GM23338 (cell line): ENCODE measurements at regions not wholly inside any gene's neighbourhood (a gene's known extent, or its start where the extent isn't known, plus 50 kb on each side); places are given as distances from the start of the nearest gene placed in this dataset.

Experiments used
- ATAC-seq: fragments of 200-7000 bp; cut with Tn5 transposase; 3 replicates; pipeline ENCODE4 v1.9.1; 2020
- DNase-seq: peaks from one replicate; pipeline ENCODE4 v3.0.0-alpha.2; 2015; ENCODE audit warnings: low spot score
- H2AFZ ChIP-seq: fragments of 200-600 bp; sonication (generic); 2 replicates; pipeline ENCODE4 v1.8.0; 2016; ENCODE audit warnings: antibody characterized with exemption, mild to moderate bottlenecking, moderate library complexity
- H3F3A ChIP-seq: fragments of 200-600 bp; sonication (generic); replicated peaks from 2 replicates; pipeline ENCODE4 v1.8.0; 2017; ENCODE audit warnings: antibody characterized with exemption, mixed run types, low read depth
- H3K27ac ChIP-seq: fragments of 200-600 bp; sonication (generic); 2 replicates; pipeline ENCODE4 v1.6.1; 2016; ENCODE audit warnings: low read depth
- H3K27me3 ChIP-seq: fragments of 200-600 bp; sonication (generic); 2 replicates; pipeline ENCODE4 v1.8.0; 2016; ENCODE audit warnings: mild to moderate bottlenecking, mixed run types, moderate library complexity; ENCODE audit not compliant: insufficient read depth
- H3K36me3 ChIP-seq: fragments of 200-600 bp; sonication (generic); 2 replicates; pipeline ENCODE4 v1.8.0; 2016; ENCODE audit warnings: mild to moderate bottlenecking; ENCODE audit not compliant: insufficient read depth
- H3K4me1 ChIP-seq: fragments of 200-600 bp; sonication (generic); 2 replicates; pipeline ENCODE4 v1.8.0; 2016; ENCODE audit warnings: mild to moderate bottlenecking, moderate library complexity; ENCODE audit not compliant: insufficient read depth
- H3K4me2 ChIP-seq: fragments of 200-600 bp; sonication (generic); 2 replicates; pipeline ENCODE4 v1.7.1; 2017; ENCODE audit warnings: mixed run types
- H3K4me3 ChIP-seq: fragments of 200-600 bp; sonication (generic); 2 replicates; pipeline ENCODE4 v1.6.1; 2016; ENCODE audit warnings: mixed run types
- H3K79me2 ChIP-seq: fragments of 200-600 bp; sonication (generic); replicated peaks from 2 replicates; pipeline ENCODE4 v1.8.0; 2017; ENCODE audit warnings: mild to moderate bottlenecking; ENCODE audit not compliant: insufficient read depth
- H3K9me2 ChIP-seq: fragments of 200-600 bp; sonication (generic); 2 replicates; pipeline ENCODE4 v1.8.0; 2017; ENCODE audit not compliant: insufficient read depth
- H4K20me1 ChIP-seq: fragments of 200-600 bp; sonication (generic); replicated peaks from 2 replicates; pipeline ENCODE4 v1.8.0; 2017; ENCODE audit warnings: mild to moderate bottlenecking; ENCODE audit not compliant: insufficient read depth
- H3K27ac Mint-ChIP-seq: 2 replicates; pipeline ENCODE4 v1.8.0; 2020; ENCODE audit warnings: inconsistent platforms, mild to moderate bottlenecking, moderate library complexity, mixed read lengths
- H3K27me3 Mint-ChIP-seq: 3 replicates; pipeline ENCODE4 v1.8.0; 2022; ENCODE audit warnings: low read depth, mild to moderate bottlenecking, moderate library complexity, mixed read lengths, inconsistent platforms; ENCODE audit not compliant: insufficient read depth, poor library complexity
- H3K36me3 Mint-ChIP-seq: 3 replicates; pipeline ENCODE4 v1.8.0; 2021; ENCODE audit warnings: low read depth, mild to moderate bottlenecking, inconsistent platforms, moderate library complexity, mixed read lengths
- H3K4me1 Mint-ChIP-seq: 3 replicates; pipeline ENCODE4 v1.8.0; 2020; ENCODE audit warnings: mild to moderate bottlenecking, inconsistent platforms, mixed read lengths
- H3K4me3 Mint-ChIP-seq: 3 replicates; pipeline ENCODE4 v1.8.0; 2021; ENCODE audit warnings: moderate library complexity, mild to moderate bottlenecking, inconsistent platforms, mixed read lengths
- H3K9me3 Mint-ChIP-seq: 3 replicates; pipeline ENCODE4 v1.8.0; 2020; ENCODE audit warnings: moderate library complexity, mild to moderate bottlenecking, inconsistent platforms, mixed read lengths
- EZH2 ChIP-seq: fragments of 200-600 bp; sonication (generic); IDR thresholded peaks from one replicate; pipeline ENCODE4 v1.8.0; 2017; ENCODE audit warnings: antibody characterized with exemption, mild to moderate bottlenecking, low read depth; ENCODE audit not compliant: unreplicated experiment
- EZH2phosphoT487 ChIP-seq: fragments of 200-600 bp; sonication (generic); IDR thresholded peaks from one replicate; pipeline ENCODE4 v1.8.1; 2018; ENCODE audit warnings: antibody characterized with exemption; ENCODE audit not compliant: unreplicated experiment
- JUNB ChIP-seq: IDR thresholded peaks from one replicate; pipeline ENCODE4 v1.6.1; 2016; ENCODE audit warnings: antibody characterized with exemption; ENCODE audit not compliant: unreplicated experiment
- NANOG ChIP-seq: IDR thresholded peaks from 2 replicates; pipeline ENCODE4 v1.6.1; 2016; ENCODE audit warnings: antibody characterized with exemption, borderline replicate concordance
- POLR2AphosphoS5 ChIP-seq: IDR thresholded peaks from 2 replicates; pipeline ENCODE4 v1.6.1; 2016; ENCODE audit warnings: antibody characterized with exemption, low read depth
- STAT1 ChIP-seq: IDR thresholded peaks from one replicate; pipeline ENCODE4 v1.6.1; 2016; ENCODE audit warnings: antibody characterized with exemption; ENCODE audit not compliant: unreplicated experiment
- ZNF331 ChIP-seq: fragments of 250-450 bp; sonication (Bioruptor Pico); IDR thresholded peaks from 2 replicates; pipeline ENCODE4 v1.5.0; 2020; ENCODE audit warnings: low read depth, mild to moderate bottlenecking, moderate library complexity
- TF ChIP-seq, protein P1 (sequence below): fragments of 250-450 bp; sonication (Bioruptor Pico); IDR thresholded peaks from 2 replicates; pipeline ENCODE4 v1.5.0; 2020; ENCODE audit warnings: mild to moderate bottlenecking, moderate library complexity
- TF ChIP-seq, protein P2 (sequence below), 2 experiments: fragments of 200-600 bp in 1 of 2; sonication (generic) in 1 of 2; conservative IDR thresholded peaks; 2 replicates each; pipeline versions ENCODE4 v1.5.1 to v1.6.1; 2016 to 2017; ENCODE audit warnings: antibody characterized with exemption in 2 of 2, low read depth in 2 of 2, mild to moderate bottlenecking in 2 of 2, moderate library complexity in 1 of 2

DNA sequence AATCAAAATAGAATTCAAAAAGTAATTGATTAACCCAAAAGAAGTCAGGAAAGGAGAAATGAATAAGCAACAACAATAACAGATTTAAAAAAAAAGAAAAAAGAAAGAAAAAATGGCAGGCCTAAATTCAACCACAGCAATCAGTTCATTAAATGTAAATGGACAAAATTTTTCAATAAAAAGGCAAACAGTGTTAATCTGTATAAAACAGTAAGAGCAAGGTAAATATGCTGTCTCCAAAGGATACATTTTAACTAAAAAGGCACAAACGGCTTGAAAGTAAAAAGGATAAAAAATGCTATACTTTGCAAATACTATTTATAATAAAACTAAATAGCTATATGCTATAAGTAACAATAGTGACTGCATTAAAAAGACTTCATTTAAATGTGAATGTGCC, 582.0 kb downstream of the SPRY1 start (continued):
- TF ChIP-seq, protein P1, sequence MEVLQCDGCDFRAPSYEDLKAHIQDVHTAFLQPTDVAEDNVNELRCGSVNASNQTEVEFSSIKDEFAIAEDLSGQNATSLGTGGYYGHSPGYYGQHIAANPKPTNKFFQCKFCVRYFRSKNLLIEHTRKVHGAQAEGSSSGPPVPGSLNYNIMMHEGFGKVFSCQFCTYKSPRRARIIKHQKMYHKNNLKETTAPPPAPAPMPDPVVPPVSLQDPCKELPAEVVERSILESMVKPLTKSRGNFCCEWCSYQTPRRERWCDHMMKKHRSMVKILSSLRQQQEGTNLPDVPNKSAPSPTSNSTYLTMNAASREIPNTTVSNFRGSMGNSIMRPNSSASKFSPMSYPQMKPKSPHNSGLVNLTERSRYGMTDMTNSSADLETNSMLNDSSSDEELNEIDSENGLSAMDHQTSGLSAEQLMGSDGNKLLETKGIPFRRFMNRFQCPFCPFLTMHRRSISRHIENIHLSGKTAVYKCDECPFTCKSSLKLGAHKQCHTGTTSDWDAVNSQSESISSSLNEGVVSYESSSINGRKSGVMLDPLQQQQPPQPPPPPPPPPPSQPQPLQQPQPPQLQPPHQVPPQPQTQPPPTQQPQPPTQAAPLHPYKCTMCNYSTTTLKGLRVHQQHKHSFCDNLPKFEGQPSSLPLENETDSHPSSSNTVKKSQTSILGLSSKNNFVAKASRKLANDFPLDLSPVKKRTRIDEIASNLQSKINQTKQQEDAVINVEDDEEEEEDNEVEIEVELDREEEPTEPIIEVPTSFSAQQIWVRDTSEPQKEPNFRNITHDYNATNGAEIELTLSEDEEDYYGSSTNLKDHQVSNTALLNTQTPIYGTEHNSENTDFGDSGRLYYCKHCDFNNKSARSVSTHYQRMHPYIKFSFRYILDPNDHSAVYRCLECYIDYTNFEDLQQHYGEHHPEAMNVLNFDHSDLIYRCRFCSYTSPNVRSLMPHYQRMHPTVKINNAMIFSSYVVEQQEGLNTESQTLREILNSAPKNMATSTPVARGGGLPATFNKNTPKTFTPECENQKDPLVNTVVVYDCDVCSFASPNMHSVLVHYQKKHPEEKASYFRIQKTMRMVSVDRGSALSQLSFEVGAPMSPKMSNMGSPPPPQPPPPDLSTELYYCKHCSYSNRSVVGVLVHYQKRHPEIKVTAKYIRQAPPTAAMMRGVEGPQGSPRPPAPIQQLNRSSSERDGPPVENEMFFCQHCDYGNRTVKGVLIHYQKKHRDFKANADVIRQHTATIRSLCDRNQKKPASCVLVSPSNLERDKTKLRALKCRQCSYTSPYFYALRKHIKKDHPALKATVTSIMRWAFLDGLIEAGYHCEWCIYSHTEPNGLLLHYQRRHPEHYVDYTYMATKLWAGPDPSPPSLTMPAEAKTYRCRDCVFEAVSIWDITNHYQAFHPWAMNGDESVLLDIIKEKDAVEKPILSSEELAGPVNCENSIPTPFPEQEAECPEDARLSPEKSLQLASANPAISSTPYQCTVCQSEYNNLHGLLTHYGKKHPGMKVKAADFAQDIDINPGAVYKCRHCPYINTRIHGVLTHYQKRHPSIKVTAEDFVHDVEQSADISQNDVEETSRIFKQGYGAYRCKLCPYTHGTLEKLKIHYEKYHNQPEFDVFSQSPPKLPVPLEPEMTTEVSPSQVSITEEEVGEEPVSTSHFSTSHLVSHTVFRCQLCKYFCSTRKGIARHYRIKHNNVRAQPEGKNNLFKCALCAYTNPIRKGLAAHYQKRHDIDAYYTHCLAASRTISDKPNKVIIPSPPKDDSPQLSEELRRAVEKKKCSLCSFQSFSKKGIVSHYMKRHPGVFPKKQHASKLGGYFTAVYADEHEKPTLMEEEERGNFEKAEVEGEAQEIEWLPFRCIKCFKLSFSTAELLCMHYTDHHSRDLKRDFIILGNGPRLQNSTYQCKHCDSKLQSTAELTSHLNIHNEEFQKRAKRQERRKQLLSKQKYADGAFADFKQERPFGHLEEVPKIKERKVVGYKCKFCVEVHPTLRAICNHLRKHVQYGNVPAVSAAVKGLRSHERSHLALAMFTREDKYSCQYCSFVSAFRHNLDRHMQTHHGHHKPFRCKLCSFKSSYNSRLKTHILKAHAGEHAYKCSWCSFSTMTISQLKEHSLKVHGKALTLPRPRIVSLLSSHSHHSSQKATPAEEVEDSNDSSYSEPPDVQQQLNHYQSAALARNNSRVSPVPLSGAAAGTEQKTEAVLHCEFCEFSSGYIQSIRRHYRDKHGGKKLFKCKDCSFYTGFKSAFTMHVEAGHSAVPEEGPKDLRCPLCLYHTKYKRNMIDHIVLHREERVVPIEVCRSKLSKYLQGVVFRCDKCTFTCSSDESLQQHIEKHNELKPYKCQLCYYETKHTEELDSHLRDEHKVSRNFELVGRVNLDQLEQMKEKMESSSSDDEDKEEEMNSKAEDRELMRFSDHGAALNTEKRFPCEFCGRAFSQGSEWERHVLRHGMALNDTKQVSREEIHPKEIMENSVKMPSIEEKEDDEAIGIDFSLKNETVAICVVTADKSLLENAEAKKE (CRISPR knock-in tag), result no peak

DNA sequence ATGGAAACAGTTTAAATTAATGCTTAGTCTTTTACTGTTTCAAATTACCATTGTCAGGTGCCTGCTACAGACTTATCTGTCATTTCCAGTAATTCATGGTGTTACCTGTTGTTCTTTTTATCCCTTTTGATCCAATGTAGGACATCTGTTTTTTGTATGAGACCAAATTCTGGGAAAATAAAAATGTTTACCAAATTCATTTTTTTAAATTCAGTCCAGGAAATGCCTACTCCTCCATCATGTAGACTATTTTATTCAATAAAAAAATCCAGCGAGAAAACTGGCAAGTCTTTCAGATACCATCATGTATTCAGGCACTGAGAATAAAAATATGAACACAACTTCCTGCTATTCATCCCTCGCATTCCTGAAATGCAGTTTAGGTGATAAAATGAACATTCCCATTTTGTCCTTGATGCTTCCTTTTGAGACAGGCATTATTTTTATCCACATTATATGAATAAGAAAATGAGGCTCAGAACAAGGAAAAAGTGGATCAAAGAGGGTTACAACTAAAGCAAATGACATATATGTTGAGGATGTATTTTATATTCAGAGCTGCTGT, 584.2 kb downstream of the SPRY1 start:
- H3K4me3 ChIP-seq, result no peak overlapping the region
- Mint-ChIP-seq H3K4me3 (no peak overlapping the region), H3K27ac (no peak overlapping the region), H3K4me1 (peaks cover 19% of the 10 kb centered on the region), H3K9me3 (peaks cover 39% of the 10 kb centered on the region; the same call in 2 of the 3 replicates), H3K36me3 (peaks cover 39% of the 10 kb centered on the region; the same call in 2 of the 3 replicates), H3K27me3 (no peaks in the 10 kb centered on the region)
- TF ChIP-seq NANOG, result no peak
- no peak for TF ChIP-seq ZNF331 (CRISPR knock-in tag)
- H3K27ac ChIP-seq, result no peak overlapping the region
- H3K9me2 ChIP-seq, result no peaks in the 10 kb centered on the region
- H4K20me1 ChIP-seq, result no peaks in the 10 kb centered on the region
- H3K36me3 ChIP-seq, result peaks cover 10% of the 10 kb centered on the region; the same call in 1 of the 2 replicates
- H3F3A ChIP-seq, result no peaks in the 10 kb centered on the region
- ATAC-seq, result no peak
- no peaks in the 10 kb centered on the region for H3K79me2 ChIP-seq
- no peaks in the 10 kb centered on the region for H3K27me3 ChIP-seq
- H2AFZ ChIP-seq, result no peak overlapping the region
- no peak overlapping the region for H3K4me2 ChIP-seq
- DNase-seq, result no peak
- H3K4me1 ChIP-seq, result peaks cover 21% of the 10 kb centered on the region

DNA sequence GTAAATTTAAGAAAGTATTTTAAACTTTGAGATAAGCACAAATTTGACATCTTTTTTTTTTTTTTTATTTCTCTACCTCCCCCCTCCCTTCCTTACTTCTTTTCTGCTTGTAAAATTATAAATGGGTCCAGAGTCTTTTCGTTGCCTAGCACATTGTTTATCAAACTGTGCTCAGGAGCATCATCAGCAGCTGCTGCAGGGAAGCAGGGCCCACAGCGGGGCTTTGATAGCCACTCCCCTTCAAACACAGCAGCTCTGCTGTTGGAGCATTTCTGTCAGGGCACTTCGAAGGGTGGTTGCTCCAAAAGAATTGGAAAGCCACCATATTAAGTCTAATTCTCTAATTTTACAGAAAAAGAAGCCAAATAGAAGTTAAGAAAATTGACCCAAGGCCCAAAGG, 588.3 kb downstream of the SPRY1 start:
- Histone ChIP-seq H3F3A (no peaks in the 10 kb centered on the region), H3K4me3 (no peak overlapping the region), H3K4me1 (no peaks in the 10 kb centered on the region), H3K27ac (no peak overlapping the region), H3K79me2 (no peaks in the 10 kb centered on the region), H3K9me2 (no peaks in the 10 kb centered on the region; the same call in 1 of the 2 replicates), H2AFZ (no peak overlapping the region), H3K36me3 (no peaks in the 10 kb centered on the region), H3K4me2 (no peak overlapping the region), H4K20me1 (no peaks in the 10 kb centered on the region), H3K27me3 (no peaks in the 10 kb centered on the region)
- no peaks in the 10 kb centered on the region for H3K27me3 Mint-ChIP-seq
- H3K27ac Mint-ChIP-seq, result no peak overlapping the region
- ATAC-seq (no peak), DNase-seq (no peak)
- H3K9me3 Mint-ChIP-seq, result peaks cover 19% of the 10 kb centered on the region; the same call in 2 of the 3 replicates
- H3K4me3 Mint-ChIP-seq, result no peak overlapping the region
- H3K4me1 Mint-ChIP-seq, result no peaks in the 10 kb centered on the region
- peaks cover 23% of the 10 kb centered on the region; the same call in 2 of the 3 replicates for H3K36me3 Mint-ChIP-seq
- TF ChIP-seq EZH2phosphoT487 (no peak), POLR2AphosphoS5 (no peak), STAT1 (no peak), JUNB (no peak), EZH2 (no peak), ZNF331 (CRISPR knock-in tag) (no peak)
- TF ChIP-seq, protein P2, sequence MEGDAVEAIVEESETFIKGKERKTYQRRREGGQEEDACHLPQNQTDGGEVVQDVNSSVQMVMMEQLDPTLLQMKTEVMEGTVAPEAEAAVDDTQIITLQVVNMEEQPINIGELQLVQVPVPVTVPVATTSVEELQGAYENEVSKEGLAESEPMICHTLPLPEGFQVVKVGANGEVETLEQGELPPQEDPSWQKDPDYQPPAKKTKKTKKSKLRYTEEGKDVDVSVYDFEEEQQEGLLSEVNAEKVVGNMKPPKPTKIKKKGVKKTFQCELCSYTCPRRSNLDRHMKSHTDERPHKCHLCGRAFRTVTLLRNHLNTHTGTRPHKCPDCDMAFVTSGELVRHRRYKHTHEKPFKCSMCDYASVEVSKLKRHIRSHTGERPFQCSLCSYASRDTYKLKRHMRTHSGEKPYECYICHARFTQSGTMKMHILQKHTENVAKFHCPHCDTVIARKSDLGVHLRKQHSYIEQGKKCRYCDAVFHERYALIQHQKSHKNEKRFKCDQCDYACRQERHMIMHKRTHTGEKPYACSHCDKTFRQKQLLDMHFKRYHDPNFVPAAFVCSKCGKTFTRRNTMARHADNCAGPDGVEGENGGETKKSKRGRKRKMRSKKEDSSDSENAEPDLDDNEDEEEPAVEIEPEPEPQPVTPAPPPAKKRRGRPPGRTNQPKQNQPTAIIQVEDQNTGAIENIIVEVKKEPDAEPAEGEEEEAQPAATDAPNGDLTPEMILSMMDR (conservative IDR thresholded peaks at IDR 0.05; ENCODE audit: low read depth in 2 of 2), result no peak
